Activated naive CD4-positive, alpha-beta T cell treated with Interleukin-2 at 50 U/mL for 16 hours (primary cell): ENCODE measurements at regions not wholly inside any gene's neighbourhood (a gene's known extent, or its start where the extent isn't known, plus 50 kb on each side); places are given as distances from the start of the nearest gene placed in this dataset.
"Not testable (repeated sequence)": the region's sequence is repeated elsewhere in the genome, so short reads cannot be mapped to it uniquely, and the experiment has no call there.

Source experiments
- DNase-seq: peaks from one replicate; pipeline ENCODE4 v3.0.0-alpha.2; 2020

DNA sequence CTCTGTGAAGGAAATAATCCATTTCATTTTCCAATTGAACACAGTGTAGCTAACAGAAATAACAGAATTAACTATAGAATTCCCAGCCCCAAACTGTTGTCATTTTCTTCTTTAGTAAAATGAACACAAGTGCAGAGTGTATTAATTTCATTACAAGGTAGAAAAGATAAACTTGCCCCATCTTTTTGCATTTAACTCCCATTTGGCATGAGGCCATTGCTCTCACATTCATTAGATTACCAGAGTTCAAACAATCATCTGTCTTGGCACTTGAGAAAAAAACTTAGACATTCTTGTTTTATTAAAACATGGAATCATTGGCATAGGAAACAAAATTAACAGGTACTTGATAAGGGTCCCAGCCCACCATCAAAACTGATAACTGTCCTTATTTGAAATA, 821.5 kb upstream of the C9orf72 start:
- no peak for DNase-seq

DNA sequence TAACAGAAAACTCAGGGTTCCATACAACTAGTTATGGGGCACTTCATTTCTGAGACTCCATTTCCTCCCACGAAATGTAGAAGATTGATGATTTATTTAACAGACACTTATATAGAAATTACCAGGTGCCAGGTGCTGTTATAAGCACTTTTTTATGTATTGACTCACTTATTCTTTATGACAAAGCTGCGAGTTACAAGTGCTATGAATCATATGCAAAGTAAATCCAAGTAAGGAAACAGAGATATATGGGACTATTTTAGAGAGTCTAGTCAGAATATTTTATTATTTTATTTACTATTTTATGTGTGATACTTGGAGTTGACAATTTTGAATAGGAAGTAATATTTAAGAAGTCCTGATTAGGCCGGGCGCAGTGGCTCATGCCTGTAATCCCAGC, 822.8 kb upstream of the C9orf72 start:
- DNase-seq: no peak

DNA sequence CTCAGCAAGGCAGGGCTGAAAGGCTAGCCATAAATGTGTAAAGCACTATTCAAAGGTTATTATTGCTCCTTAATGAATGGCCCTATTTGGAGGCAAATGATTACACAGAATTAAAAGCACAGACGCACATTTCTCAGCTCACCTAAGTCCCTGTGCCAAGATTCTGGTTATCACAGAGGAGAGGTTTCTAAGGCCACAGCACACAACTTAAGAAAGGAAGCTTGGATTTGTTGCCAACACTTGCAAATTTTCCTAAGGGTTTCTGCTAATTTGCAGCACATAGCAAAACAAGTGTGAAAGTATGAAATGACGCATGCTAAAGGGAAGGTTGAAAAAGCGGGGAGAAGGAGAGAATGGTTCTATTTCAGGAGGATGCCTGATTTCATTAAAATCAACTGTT, 834.1 kb upstream of the C9orf72 start:
- DNase-seq: no peak

DNA sequence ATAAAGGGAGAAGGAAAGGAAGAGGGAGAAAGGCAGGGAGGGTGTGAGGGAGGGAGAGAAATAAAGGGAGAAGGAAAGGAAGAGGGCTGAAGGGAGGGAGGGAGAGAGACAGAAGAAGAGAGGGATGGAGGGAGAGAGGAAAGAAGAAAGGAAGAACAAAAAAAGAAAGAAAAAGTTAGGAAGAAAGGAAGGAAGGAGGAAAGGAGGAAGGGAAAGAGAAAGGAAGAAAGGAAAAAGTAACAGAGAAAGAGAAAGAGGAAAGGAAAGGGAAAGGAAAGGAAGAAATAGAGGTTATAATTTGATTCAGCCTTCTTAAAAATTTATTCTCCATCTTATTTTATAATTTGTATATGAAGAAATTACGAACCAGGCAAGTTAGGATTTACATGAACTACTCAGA, 836.6 kb upstream of the C9orf72 start:
- no peak for DNase-seq

DNA sequence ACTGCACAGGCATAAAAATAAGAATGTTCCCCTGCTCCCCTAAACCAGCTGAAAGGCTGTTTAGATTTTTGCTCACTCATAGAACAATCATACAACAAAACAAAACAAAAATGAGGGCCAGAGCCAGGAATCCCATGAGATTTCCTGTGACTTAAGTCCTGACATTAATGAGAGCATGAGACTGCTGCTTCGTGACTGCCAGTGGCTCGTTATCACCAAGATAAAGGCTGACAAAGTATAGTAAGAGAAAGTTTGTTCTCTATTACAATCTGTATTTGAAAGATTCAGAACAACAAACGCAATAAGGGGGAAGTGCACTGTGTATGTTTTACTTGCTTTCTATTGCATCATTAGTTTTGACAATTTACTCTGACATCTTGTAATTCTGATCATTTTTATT, 837.1 kb upstream of the C9orf72 start:
- no peak for DNase-seq

DNA sequence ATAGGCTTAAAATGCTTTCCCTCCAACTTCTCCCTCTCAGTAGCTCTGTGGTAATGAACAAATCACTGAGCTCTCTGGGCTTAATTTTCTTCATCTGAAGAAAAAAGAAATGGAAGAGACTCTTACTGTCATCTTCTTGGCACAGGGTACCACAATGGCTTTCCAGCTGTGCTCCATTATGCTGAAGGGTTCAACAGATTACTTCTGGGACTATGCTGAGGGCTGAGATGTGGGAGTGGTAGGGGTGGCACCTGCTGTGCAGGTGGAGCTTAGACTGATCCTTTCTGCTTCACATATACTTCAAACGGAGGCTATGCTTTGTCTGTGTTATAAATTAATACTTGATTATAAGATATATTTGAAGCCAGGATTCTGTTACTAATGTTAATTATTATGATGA, 840.2 kb upstream of the C9orf72 start:
- no peak for DNase-seq

DNA sequence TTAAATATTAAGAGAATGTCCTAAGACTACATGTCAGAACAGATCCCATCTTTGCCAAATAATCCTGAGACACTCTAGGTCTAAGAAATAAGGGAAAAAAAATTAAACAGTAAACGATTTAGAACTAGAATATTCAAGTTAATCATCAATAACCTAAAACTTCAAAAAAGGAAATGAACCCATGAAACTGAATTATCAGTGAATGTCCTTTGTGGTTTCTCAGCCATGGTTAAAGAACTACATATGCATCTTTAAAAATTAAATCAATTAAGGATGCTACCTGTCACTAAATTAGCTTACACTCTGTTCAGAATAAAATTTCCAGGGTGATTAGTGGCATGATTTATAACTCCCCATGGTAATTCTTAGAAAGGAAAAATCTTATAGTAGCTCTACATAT, 850.0 kb upstream of the C9orf72 start:
- no peak for DNase-seq

DNA sequence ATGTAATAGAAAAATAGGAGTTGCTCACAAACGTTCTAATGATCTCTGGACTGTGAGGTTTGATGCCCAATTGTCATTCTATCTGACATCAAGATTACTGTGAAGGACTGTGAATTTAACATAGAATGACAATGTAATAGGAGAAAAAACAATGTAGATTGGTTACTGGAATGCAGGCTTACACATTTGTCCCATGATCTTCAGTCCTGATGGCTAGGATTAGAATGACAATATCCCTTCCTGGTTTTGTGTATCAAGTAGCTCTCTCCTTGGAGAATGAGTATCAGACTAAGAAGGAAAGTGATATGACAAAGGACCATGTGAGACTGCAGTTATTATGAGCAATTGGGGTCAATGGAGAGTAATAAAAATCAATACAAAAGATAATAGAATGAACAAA, 862.2 kb upstream of the C9orf72 start:
- DNase-seq: no peak

DNA sequence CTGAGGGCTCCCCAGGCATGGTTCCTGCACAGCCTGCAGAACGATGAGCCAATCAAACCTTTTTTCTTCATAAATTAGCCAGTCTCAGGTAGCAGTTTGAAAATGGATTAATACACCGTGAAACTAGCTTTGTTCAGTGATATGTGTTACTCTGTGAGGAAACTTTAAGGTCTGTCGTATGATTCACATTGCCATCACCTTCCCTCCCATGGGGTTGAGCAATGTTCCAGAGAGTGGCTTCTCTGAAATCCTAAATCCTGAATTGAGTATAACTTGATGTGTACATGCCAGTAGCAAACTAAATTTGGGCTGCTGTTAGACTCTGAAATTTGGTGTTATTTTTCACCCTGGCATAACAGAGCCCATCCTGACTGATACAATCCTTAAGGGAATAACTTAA, 866.4 kb upstream of the C9orf72 start:
- DNase-seq: no peak

DNA sequence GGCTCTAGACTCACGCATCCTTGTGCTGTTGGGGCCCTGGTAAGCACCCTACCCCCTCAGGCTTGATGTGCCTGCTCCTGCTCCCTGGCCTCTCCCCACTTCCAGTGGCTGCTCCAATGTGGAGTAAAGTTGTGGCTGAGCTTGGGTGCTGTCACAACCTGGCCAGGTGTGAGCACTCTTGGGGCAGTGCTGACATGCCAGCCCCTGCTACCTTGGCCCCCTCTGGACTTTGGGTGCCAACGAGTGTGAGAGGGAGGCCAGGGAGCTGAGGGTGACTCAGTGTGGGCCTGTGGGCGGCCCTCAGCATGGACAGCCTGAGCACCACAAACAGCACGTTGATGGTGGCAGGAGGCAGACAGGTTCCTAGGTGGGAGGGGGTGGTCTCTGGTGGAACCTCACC, 870.2 kb upstream of the C9orf72 start:
- no peak for DNase-seq

DNA sequence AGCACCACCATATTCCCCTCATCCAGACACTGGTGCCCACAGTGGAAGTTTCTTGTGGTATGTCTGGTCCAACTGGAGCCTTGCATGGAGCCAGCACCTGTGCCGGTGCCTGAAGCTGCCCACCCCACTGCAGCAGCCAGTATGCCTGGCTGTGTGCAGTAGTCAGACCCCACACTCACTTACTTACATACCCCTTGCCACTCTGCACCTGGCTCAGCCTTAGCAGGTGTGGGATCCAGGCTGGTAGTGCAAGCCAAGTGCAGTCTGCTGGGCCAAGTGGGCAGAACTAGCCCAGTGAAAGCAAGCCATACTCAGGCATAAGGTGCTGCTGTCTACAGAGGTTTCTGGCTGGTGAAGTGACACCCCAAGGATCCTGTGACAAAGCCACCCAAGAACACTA, 871.4 kb upstream of the C9orf72 start:
- no peak for DNase-seq

DNA sequence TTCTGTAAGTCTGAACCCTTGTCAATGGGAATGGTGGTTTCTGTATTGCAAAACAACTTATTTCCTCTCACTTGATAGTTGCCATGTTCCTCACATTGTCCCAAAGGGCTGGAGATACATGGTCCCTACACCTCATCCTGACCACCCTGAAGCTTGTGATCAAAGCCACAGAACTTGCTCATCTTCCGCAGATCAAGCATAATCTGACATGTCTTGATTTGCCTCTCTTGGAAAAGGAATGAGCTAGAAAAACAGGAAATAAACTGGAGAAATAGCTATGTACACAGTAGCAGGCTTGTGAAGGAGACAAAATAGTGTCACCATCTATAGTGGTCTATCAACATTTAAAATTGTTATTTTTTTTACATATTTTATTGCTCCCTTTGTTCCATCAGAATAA, 871.9 kb upstream of the C9orf72 start:
- DNase-seq: no peak

DNA sequence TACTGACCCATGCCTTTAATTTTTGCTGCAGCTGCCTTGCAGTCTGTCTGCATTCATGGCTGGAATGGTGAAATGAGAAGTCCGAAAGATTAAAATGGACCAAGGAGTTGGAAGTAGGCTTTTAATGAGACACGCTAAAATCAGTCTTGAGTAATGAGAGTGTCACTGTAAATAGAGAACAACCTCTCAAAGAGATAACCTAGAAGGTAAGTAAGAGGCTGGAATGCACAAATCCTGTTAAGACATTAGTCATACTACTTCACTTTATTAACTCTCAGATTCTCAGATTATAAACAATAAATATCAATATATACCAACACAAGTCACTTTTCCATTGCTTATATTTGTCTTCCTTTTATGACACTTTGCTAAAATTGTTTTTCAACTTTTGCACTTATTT, 880.6 kb upstream of the C9orf72 start:
- DNase-seq: no peak

DNA sequence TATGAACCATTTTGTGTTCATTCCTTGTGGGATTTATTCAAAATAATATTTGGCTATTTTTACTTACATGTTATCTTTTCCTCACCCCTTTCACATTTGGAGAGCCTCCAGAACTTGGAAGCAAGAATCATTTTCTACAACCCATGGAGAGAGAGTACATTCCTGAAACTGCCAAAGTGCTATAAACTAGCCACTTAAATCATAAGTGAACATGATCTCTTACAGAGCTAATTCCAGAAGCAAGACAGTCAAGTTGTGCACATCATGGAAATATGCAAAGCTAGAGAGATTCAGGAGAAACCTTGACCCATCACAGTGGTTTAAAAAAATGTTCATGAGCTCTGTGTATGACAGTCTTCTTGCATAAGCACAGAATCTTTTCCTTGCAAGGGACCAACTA, 883.6 kb upstream of the C9orf72 start:
- DNase-seq: no peak

DNA sequence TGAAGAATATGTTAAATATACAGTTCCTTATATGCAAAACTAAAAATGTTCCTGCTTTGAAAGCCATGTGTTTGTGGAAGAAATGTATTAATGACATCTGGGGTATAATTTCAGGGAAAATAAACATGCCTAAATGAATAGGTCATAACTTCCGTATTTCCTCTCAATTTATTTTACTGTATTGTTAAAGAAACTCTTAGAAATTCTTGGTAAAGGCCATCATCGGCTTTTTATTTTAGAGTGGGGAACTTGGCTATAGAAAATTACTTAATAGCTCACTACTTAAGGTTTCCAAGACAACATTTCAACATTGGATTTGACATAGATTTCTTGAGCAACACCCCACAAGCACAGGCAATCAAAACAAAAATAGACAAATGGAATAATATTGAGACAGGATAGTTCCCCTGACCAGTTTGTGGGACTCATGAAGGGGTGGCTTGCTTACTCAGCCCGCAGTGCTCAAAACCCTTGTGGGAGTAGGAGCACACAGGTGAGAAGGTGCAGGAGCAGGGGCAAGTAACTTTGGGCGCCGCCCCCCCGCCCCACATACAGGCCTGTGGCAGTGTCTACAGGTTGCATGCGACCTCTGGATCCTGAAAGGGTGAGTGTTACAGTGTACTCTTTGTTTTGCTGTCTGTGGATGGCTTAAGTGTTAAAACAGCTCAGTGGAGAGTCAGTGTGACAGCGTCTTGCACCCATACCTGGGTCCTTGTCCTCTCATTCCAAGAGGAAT, 891.4 kb upstream of the C9orf72 start:
- DNase-seq: no peak

DNA sequence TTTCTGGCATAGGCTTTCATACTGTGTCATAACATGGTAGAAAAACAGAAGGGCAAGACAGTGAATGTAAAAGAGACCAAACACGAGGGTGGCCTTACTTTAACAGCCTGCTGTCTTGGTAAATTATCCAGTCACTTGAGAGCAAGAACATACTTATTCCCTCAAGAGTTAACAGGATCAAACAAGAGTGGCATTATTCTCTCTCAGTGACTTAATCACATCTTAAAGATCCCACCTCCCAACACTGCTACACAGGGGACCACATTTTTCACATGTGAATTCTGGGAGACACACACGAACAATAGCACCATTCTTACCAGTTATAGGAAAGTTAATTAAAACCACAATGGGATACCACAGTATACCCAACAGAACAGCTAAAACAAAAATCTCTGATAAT, 898.0 kb upstream of the C9orf72 start:
- no peak for DNase-seq

DNA sequence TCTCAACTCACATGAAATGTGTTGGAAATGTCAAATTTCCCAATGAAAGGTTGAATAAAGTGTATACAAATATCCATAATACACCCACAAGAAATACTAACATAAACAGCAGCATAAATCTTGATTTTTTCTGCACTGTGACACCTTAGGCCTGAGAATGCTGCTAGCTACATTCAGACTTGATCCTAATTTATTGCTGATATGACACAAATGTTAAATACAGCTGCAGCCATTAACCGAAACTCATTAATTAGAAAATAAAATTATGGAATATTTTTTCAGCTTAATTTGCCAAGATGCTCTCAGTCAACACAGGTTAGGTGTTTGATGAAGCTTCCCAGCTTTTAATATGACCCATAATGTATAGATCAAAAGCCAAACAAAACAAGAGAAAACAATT, 914.3 kb upstream of the C9orf72 start:
- no peak for DNase-seq

DNA sequence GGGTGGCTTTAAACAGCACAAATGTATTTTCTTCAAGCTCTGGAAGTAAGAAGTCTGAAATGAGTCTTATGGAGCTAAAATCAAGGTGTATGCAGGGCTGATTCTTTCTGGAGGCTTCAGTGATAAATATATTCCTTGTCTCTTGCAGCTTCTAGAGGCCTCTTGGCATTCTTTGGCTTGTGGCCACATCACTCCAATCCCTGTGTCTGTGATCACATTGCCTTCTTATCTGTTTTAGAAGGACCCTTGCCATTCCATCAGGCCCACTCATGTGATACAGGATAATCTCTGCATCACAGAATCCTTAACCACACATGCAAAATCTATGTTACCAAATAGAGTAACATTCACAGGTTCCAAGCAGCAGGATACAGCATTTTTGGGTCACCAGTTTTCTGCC, 917.8 kb upstream of the C9orf72 start:
- DNase-seq: no peak

DNA sequence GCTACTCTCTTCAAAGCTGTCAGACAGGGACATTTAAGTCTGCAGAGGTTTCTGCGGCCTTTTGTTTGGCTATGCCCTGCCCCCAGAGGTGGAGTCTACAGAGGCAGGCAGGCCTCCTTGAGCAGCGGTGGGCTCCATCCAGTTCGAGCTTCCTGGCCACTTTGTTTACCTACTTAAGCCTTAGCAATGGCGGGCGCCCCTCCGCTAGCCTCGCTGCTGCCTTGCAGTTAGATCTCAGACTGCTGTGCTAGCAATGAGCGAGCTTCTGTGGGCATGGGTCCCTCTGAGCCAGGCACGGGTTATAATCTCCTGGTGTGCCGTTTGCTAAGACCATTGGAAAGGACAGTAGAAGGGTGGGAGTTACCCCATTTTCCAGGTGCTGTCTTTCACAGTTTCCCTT, 924.9 kb upstream of the C9orf72 start:
- DNase-seq: not testable (repeated sequence)

DNA sequence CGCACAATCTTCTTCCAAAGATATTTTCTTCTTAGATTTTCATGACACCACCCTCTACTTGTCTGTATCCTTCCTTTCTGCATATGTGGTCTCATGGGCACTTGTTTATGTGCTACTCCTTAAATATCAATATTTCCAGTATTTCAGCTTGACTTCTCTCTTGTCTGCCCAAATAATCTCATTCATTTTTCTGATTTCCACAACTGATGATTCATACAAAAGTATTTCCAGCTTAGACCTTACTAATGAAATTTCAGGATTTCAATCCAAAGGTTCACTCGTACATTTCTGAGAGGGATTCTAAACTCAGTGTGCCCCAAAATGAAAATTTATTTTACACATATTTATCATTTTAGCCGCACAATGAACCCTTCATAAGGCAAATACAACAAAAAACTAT, 928.9 kb upstream of the C9orf72 start:
- no peak for DNase-seq

DNA sequence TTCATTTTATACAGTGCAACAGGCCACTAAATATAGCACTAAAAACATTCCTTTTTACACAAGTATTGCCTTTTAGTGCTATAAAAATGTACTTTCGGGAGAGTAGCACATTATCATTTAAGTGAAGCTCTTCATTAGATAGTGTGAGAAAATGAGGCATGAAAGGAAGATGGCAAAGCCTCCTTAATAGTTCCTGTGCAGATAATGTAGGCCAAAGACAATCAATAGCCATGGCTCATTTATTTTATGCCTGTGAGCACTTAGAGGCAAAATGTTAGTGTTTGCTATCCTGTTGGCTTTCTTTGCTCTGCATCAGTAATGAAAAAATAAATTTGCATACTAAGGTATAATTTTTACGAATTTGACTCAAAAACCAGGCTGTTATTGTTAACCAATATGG, 929.5 kb upstream of the C9orf72 start:
- DNase-seq: no peak

DNA sequence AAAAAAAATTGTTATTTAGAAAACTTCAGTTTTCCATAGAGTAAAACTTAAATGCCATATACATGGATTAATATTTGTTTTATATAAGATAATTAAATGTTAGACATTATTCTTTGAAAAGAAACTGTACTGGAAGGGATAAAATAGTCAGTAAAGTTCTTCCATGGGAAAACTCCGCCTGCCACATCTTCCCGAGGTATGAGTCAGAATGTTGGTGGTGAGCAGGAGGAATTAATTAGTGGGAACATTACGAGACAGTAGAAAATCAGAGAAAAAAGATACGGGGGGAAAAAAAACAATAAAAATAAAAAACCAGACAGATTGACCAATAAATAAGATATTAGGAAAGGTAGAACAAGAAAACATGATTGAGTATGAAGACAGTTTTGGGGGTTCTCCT, 930.3 kb upstream of the C9orf72 start:
- DNase-seq: no peak

DNA sequence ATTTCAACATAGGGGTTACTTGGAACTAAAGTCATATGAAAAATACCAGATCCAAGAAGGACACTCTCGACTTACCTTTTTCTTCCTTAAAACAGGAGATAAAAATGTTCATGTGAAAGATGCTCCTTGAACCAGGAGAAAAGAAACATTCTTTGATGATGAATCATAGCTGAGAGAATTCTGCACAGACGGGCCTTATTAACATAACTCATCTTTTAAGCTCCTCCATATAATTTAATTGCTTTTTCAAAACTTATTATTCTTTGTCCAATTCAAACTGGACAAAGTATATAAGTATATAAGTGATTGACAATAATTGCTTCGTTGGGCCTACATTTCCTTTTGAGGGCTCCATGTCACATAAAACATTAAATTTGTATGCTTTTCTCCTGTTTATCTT, 945.2 kb upstream of the C9orf72 start:
- no peak for DNase-seq

DNA sequence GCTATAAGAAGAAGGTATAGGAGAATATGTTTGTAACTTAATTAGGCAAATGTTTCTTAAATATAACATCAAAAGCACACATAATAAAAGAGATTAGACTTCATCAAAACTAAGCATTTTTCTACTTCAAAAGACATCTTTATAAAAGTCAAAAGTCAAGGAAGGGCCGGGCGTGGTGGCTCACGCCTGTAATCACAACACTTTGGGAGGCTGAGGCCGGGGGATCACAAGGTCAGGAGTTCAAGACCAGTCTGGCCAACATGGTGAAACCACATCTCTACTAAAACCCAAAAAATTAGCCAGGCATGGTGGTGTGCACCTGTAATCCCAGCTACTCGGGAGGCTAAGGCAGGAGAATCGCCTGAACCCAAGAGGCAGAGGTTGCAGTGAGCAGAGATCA, 951.0 kb upstream of the C9orf72 start:
- not testable (repeated sequence) for DNase-seq

DNA sequence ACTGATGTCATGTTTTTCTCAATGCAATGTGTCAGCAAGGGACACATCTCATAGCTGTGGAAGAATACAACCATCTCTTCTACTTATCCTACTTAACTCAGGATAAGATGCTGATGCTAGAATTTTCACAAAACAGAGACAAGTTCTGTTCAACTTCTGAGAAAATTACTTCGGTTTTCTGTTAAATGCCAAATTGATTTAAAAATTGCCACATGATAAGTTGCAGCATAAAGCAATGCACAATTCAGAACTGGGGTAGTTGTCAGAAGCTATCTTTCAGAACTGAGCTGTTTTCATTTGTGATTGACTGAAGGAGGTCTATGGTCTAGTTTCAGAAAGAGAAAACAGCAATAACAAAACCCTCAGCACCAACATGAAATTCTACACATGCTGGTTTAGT, 954.8 kb upstream of the C9orf72 start:
- DNase-seq: no peak

DNA sequence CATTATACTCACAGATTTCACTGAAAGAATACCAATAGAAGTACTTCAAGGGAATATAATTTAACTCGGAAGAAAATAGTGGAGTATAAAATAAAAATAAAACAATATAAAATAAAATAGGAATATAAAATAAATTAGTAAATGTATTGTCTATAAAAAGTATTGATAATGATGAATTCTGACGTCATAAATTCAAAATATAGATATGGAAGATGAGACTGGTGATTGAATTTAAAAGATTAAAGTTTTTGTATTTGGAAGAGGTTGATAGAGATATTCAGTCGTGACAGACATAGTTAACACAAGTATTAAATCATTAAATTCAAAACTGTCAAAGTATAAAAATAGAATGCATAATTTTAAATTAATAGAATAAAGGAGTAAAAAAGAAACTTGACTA, 964.9 kb upstream of the C9orf72 start:
- DNase-seq: no peak
